ENCODE measurements at regions not wholly inside any gene's neighbourhood (a gene's known extent, or its start where the extent isn't known, plus 50 kb on each side); places are given as distances from the start of the nearest gene placed in this dataset.
"Not testable (repeated sequence)": the region's sequence is repeated elsewhere in the genome, so short reads cannot be mapped to it uniquely, and the experiment has no call there.

GRCh38 chr10:117626228-117626627 lies 83.7 kb downstream of the EMX2 start:
- DNase-seq (no peak), ATAC-seq (ENCODE audit: insufficient read depth, low read depth) (no peak)
- no peak for TF ChIP-seq EZH2 (IDR thresholded peaks at IDR 0.05; ENCODE audit: borderline replicate concordance, low read depth, low read length, severe bottlenecking)
- no peak for TF ChIP-seq CTCF (IDR thresholded peaks at IDR 0.05; ENCODE audit: borderline replicate concordance, extremely low read depth, low read length, poor library complexity, severe bottlenecking)

GRCh38 chr10:117627561-117627960 lies 85.0 kb downstream of the EMX2 start:
- H3K27me3 ChIP-seq (ENCODE audit: insufficient read depth, low read length, poor library complexity): peaks cover 4% of the 10 kb centered on the region
- ATAC-seq (ENCODE audit: insufficient read depth, low read depth): no peak
- H3K4me3 ChIP-seq (ENCODE audit: low read depth in 1 of 2, low read length in 2 of 2): no peak overlapping the region
- no peaks in the 10 kb centered on the region for H3K9me3 ChIP-seq (ENCODE audit: insufficient read depth, low read length, severe bottlenecking)
- no peak for DNase-seq
- H3K4me2 ChIP-seq (ENCODE audit: insufficient read depth, low read length): no peak overlapping the region
- TF ChIP-seq EZH2 (IDR thresholded peaks at IDR 0.05; ENCODE audit: borderline replicate concordance, low read depth, low read length, severe bottlenecking) (no peak), CTCF (IDR thresholded peaks at IDR 0.05; ENCODE audit: borderline replicate concordance, extremely low read depth, low read length, poor library complexity, severe bottlenecking) (no peak)
- H3K4me1 ChIP-seq (ENCODE audit: insufficient read depth, low read length): no peaks in the 10 kb centered on the region
- H4K20me1 ChIP-seq (ENCODE audit: insufficient read depth, low read length): no peaks in the 10 kb centered on the region
- no peaks in the 10 kb centered on the region for H3K79me2 ChIP-seq (ENCODE audit: insufficient read depth, low read length)
- no peak overlapping the region for H3K9ac ChIP-seq (ENCODE audit: low read depth, low read length)
- no peak overlapping the region for H3K27ac ChIP-seq (ENCODE audit: low read length)
- no peaks in the 10 kb centered on the region for H3K36me3 ChIP-seq (ENCODE audit: insufficient read depth, low read length)
- H2AFZ ChIP-seq (ENCODE audit: low read depth, low read length): no peak overlapping the region

More at GRCh38 chr10:117626228-117626627, 83.7 kb downstream of the EMX2 start:
- Histone ChIP-seq H3K4me1 (ENCODE audit: insufficient read depth, low read length) (no peaks in the 10 kb centered on the region), H3K79me2 (ENCODE audit: insufficient read depth, low read length) (no peaks in the 10 kb centered on the region), H3K4me2 (ENCODE audit: insufficient read depth, low read length) (no peak overlapping the region), H2AFZ (ENCODE audit: low read depth, low read length) (no peak overlapping the region), H3K36me3 (ENCODE audit: insufficient read depth, low read length) (no peaks in the 10 kb centered on the region), H3K9ac (ENCODE audit: low read depth, low read length) (no peak overlapping the region), H3K9me3 (ENCODE audit: insufficient read depth, low read length, severe bottlenecking) (no peaks in the 10 kb centered on the region), H3K4me3 (ENCODE audit: low read depth in 1 of 2, low read length in 2 of 2) (no peak overlapping the region), H3K27ac (ENCODE audit: low read length) (no peak overlapping the region), H4K20me1 (ENCODE audit: insufficient read depth, low read length) (no peaks in the 10 kb centered on the region), H3K27me3 (ENCODE audit: insufficient read depth, low read length, poor library complexity) (peaks cover 4% of the 10 kb centered on the region)

- peaks cover 12% of the 10 kb centered on the region for H3K27me3 ChIP-seq (ENCODE audit: insufficient read depth, low read length, poor library complexity)
- not testable (repeated sequence) for H3K79me2 ChIP-seq (ENCODE audit: insufficient read depth, low read length); H3K9ac ChIP-seq (ENCODE audit: low read depth, low read length); H3K4me1 ChIP-seq (ENCODE audit: insufficient read depth, low read length); DNase-seq; H3K4me2 ChIP-seq (ENCODE audit: insufficient read depth, low read length); ATAC-seq (ENCODE audit: insufficient read depth, low read depth); H2AFZ ChIP-seq (ENCODE audit: low read depth, low read length); H4K20me1 ChIP-seq (ENCODE audit: insufficient read depth, low read length); H3K4me3 ChIP-seq (ENCODE audit: low read depth in 1 of 2, low read length in 2 of 2); H3K27ac ChIP-seq (ENCODE audit: low read length); H3K9me3 ChIP-seq (ENCODE audit: insufficient read depth, low read length, severe bottlenecking); H3K36me3 ChIP-seq (ENCODE audit: insufficient read depth, low read length)
Observed at GRCh38 chr10:117629717-117630116, 87.2 kb downstream of the EMX2 start.

DNA sequence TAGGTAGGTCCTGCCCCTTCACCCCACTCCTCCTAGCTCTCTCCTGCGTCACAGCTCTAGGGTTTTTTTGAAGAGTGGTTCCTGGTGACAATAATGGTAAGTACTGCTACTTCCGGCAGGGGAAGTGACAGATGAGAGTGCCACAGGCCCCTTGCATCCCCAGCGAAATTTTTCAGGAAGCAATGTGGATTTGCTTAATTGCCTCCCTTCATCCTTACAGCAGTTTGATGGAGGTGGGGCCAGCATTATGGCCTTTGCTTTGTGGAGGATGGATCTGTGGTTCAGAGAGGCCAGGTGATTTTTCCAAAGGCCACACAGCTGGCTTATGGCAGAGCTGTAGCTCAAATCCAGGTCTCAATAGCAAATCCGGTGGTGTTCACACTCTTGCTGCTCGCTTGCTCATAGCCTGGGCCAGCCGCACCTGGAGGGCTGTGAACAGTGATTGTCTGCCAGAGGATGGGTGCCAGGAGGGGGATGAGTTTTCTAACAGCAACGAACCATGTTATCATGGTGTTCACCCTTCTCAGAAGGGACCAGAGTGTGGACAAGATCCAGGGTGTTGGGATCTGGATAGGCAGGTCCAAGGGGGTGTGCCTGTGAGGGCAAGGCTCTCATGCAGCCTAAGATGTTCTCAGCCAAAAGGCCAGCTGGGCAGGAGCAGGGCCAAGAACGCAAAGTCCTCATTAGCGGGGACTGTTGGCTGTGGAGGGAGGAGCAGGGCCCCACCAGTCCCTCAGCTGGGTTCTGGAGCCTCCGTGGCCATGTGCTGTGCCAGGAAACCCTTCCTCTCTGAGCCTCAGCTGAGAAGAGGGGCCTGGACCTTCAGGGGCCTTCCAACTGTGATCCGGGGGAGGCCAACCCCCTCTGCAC lies 89.0 kb downstream of the EMX2 start:
- TF ChIP-seq CTCF (IDR thresholded peaks at IDR 0.05; ENCODE audit: borderline replicate concordance, extremely low read depth, low read length, poor library complexity, severe bottlenecking): no peak
- no peak for TF ChIP-seq EZH2 (IDR thresholded peaks at IDR 0.05; ENCODE audit: borderline replicate concordance, low read depth, low read length, severe bottlenecking)
- Histone ChIP-seq H3K27me3 (ENCODE audit: insufficient read depth, low read length, poor library complexity) (peaks cover 13% of the 10 kb centered on the region), H4K20me1 (ENCODE audit: insufficient read depth, low read length) (no peaks in the 10 kb centered on the region), H3K79me2 (ENCODE audit: insufficient read depth, low read length) (no peaks in the 10 kb centered on the region), H3K27ac (ENCODE audit: low read length) (no peak overlapping the region), H3K9me3 (ENCODE audit: insufficient read depth, low read length, severe bottlenecking) (no peaks in the 10 kb centered on the region), H3K4me2 (ENCODE audit: insufficient read depth, low read length) (no peak overlapping the region), H3K36me3 (ENCODE audit: insufficient read depth, low read length) (no peaks in the 10 kb centered on the region), H3K4me3 (ENCODE audit: low read depth in 1 of 2, low read length in 2 of 2) (no peak overlapping the region), H2AFZ (ENCODE audit: low read depth, low read length) (no peak overlapping the region), H3K4me1 (ENCODE audit: insufficient read depth, low read length) (no peaks in the 10 kb centered on the region), H3K9ac (ENCODE audit: low read depth, low read length) (no peak overlapping the region)
- ATAC-seq (ENCODE audit: insufficient read depth, low read depth): no peak
- no peak for DNase-seq
